ENCODE measurements at regions not wholly inside any gene's neighbourhood (a gene's known extent, or its start where the extent isn't known, plus 50 kb on each side); places are given as distances from the start of the nearest gene placed in this dataset.

GRCh38 chr10:20454331-20454730 lies 442.8 kb downstream of the NEBL start:
- Histone ChIP-seq H3K27ac (no peak overlapping the region), H3K36me3 (no peaks in the 10 kb centered on the region), H3K27me3 (no peaks in the 10 kb centered on the region), H3K9me3 (no peaks in the 10 kb centered on the region), H3K4me3 (no peak overlapping the region), H3K4me1 (no peaks in the 10 kb centered on the region)
- no peak for ATAC-seq
- TF ChIP-seq POLR2A (IDR thresholded peaks at IDR 0.05), result no peak
- no peak for TF ChIP-seq EP300 (IDR thresholded peaks at IDR 0.05)
- TF ChIP-seq POLR2AphosphoS5 (IDR thresholded peaks at IDR 0.05), result no peak
- TF ChIP-seq CTCF (IDR thresholded peaks at IDR 0.05), result no peak
- 87 to 100% methylated on average over 3 to 4 of the region's 5 CpGs for WGBS, 2 donors (ENCODE audit: low coverage in 1 of 2)

GRCh38 chr10:20446561-20447193 lies 450.4 kb downstream of the NEBL start:
- TF ChIP-seq CTCF (IDR thresholded peaks at IDR 0.05), result no peak
- no peak for TF ChIP-seq EP300 (IDR thresholded peaks at IDR 0.05)
- TF ChIP-seq POLR2A (IDR thresholded peaks at IDR 0.05), result no peak
- TF ChIP-seq POLR2AphosphoS5 (IDR thresholded peaks at IDR 0.05), result no peak
- no peak for ATAC-seq
- H3K4me3 ChIP-seq, result no peak overlapping the region
- no peaks in the 10 kb centered on the region for H3K4me1 ChIP-seq
- no peaks in the 10 kb centered on the region for H3K27me3 ChIP-seq
- no peaks in the 10 kb centered on the region for H3K9me3 ChIP-seq
- H3K27ac ChIP-seq, result no peak overlapping the region
- no peaks in the 10 kb centered on the region for H3K36me3 ChIP-seq

GRCh38 chr10:20443094-20443493 lies 454.0 kb downstream of the NEBL start:
- no peaks in the 10 kb centered on the region for H3K4me1 ChIP-seq
- H3K27ac ChIP-seq, result no peak overlapping the region
- TF ChIP-seq POLR2A (IDR thresholded peaks at IDR 0.05) (no peak), CTCF (IDR thresholded peaks at IDR 0.05) (no peak), EP300 (IDR thresholded peaks at IDR 0.05) (no peak), POLR2AphosphoS5 (IDR thresholded peaks at IDR 0.05) (no peak)
- no peaks in the 10 kb centered on the region for H3K27me3 ChIP-seq
- no peaks in the 10 kb centered on the region for H3K36me3 ChIP-seq
- no peak overlapping the region for H3K4me3 ChIP-seq
- no peaks in the 10 kb centered on the region for H3K9me3 ChIP-seq
- ATAC-seq, result no peak

- peaks cover 0 to 9% (median 0%) of the 10 kb centered on the region in 3 donors for H3K9me3 ChIP-seq
- no peak for ATAC-seq
- WGBS, 2 donors (ENCODE audit: low coverage in 1 of 2), result 68 to 76% methylated on average over 2 of the region's 2 CpGs
- no peaks in the 10 kb centered on the region for H3K4me1 ChIP-seq
- H3K36me3 ChIP-seq, result no peaks in the 10 kb centered on the region
- no peaks in the 10 kb centered on the region for H3K27me3 ChIP-seq
- H3K4me3 ChIP-seq, result no peak overlapping the region
- no peak overlapping the region for H3K27ac ChIP-seq
- TF ChIP-seq CTCF (IDR thresholded peaks at IDR 0.05), result no peak
- TF ChIP-seq POLR2A (IDR thresholded peaks at IDR 0.05), result no peak
- TF ChIP-seq EP300 (IDR thresholded peaks at IDR 0.05), result no peak
- no peak for TF ChIP-seq POLR2AphosphoS5 (IDR thresholded peaks at IDR 0.05)
Observed at GRCh38 chr10:20429742-20430141, 467.4 kb downstream of the NEBL start.

GRCh38 chr10:20427821-20428220 lies 469.3 kb downstream of the NEBL start:
- whole genome bisulfite sequencing, 2 donors (ENCODE audit: low coverage in 1 of 2), result 43 to 86% methylated on average over 1 of the region's 1 CpG

More at GRCh38 chr10:20427821-20428220, 469.3 kb downstream of the NEBL start:
- Histone ChIP-seq H3K4me3 (no peak overlapping the region), H3K4me1 (no peaks in the 10 kb centered on the region), H3K36me3 (no peaks in the 10 kb centered on the region), H3K27ac (no peak overlapping the region), H3K9me3 (peaks cover 0 to 9% (median 0%) of the 10 kb centered on the region in 3 donors), H3K27me3 (no peaks in the 10 kb centered on the region)
- ATAC-seq, result no peak
- TF ChIP-seq EP300 (IDR thresholded peaks at IDR 0.05) (no peak), POLR2AphosphoS5 (IDR thresholded peaks at IDR 0.05) (no peak), CTCF (IDR thresholded peaks at IDR 0.05) (no peak), POLR2A (IDR thresholded peaks at IDR 0.05) (no peak)

Measured in gastroesophageal sphincter (tissue), 4 donors.